ENCODE measurements at regions not wholly inside any gene's neighbourhood (a gene's known extent, or its start where the extent isn't known, plus 50 kb on each side); places are given as distances from the start of the nearest gene placed in this dataset.

- TF ChIP-seq CTCF (IDR thresholded peaks at IDR 0.05) (no peak), POLR2A (IDR thresholded peaks at IDR 0.05) (no peak)
These were observed 402.3 kb upstream of the CHD1 start for GRCh38 chr5:99331061-99331460.

All from esophagus squamous epithelium (tissue), 4 donors.